Prostate gland (tissue), 2 donors: ENCODE measurements at regions not wholly inside any gene's neighbourhood (a gene's known extent, or its start where the extent isn't known, plus 50 kb on each side); places are given as distances from the start of the nearest gene placed in this dataset.

Experiments
- DNase-seq: peaks from one replicate; pipeline ENCODE4 v3.0.0-alpha.2; 2019; ENCODE audit warnings: low spot score
- H3K27ac ChIP-seq, 2 donors: fragments of 200-600 bp; sonication (generic); 2 replicates each; pipeline ENCODE4 v1.5.1; 2017 to 2019
- H3K27me3 ChIP-seq: fragments of 200-600 bp; sonication (generic); replicated peaks from 2 replicates; pipeline ENCODE4 v1.5.1; 2019; ENCODE audit not compliant: insufficient read depth
- H3K36me3 ChIP-seq, 2 donors: fragments of 200-600 bp; sonication (generic); 1 replicate in 1 of 2; 2 replicates in 1 of 2; pipeline versions ENCODE4 v1.5.1 to v1.8.1; 2017 to 2019
- H3K4me1 ChIP-seq: fragments of 200-600 bp; sonication (generic); replicated peaks from 2 replicates; pipeline ENCODE4 v1.5.1; 2019
- H3K4me3 ChIP-seq, 2 donors: fragments of 200-600 bp; sonication (generic); 2 replicates each; pipeline ENCODE4 v1.5.1; 2017 to 2019
- H3K9me3 ChIP-seq: fragments of 200-600 bp; sonication (generic); 2 replicates; pipeline ENCODE4 v1.5.1; 2017
- POLR2A ChIP-seq: fragments of 450-650 bp; IDR thresholded peaks from one replicate; pipeline ENCODE4 v1.6.1; 2016; ENCODE audit warnings: antibody characterized with exemption, mild to moderate bottlenecking
- POLR2AphosphoS5 ChIP-seq: sonication (generic); formaldehyde crosslinking; IDR thresholded peaks from one replicate; pipeline ENCODE4 v1.6.1; 2017; ENCODE audit warnings: antibody characterized with exemption
- WGBS: methylation state at CpG from one replicate; pipeline ENCODE4 v1.1.5; 2018; 5-methylcytosine and 5-hydroxymethylcytosine counted together
- intact Hi-C: fragments of 100-400 bp; cut with DNase I; formaldehyde crosslinking; loops from one replicate; pipeline ENCODE4 v1.14.2; 2022
- TF ChIP-seq, protein P1 (sequence below), 4 experiments: fragments of 200-600 bp in 2 of 4; fragments of 450-650 bp in 2 of 4; sonication (generic) in 2 of 4; IDR thresholded peaks; 1 replicate in 3 of 4; 2 replicates in 1 of 4; pipeline ENCODE4 v1.5.1; 2016 to 2019; ENCODE audit warnings: antibody characterized with exemption in 4 of 4, mild to moderate bottlenecking in 2 of 4, moderate library complexity in 2 of 4

DNA sequence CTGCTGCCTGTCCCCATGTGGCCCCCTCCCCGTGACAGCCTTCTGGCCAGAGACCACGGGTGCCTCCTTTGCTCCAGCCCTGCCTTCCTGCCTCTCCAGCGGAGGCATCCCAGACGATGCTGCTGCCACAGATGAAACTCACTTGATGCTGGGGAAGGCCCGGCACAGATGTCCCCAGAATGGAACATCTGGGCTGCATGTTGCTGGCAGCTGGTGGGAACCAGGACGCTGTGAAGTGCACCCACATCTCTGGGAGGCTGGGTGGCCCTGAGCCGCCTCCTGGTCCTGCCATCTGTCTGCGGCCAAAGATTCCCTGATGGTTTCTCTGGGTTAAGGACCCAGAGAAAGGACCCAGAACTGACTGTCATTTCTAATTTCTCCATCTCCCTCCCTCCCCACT lies 51.9 kb upstream of the PTPRS start:
- TF ChIP-seq POLR2A = no peak
- TF ChIP-seq, protein P1, sequence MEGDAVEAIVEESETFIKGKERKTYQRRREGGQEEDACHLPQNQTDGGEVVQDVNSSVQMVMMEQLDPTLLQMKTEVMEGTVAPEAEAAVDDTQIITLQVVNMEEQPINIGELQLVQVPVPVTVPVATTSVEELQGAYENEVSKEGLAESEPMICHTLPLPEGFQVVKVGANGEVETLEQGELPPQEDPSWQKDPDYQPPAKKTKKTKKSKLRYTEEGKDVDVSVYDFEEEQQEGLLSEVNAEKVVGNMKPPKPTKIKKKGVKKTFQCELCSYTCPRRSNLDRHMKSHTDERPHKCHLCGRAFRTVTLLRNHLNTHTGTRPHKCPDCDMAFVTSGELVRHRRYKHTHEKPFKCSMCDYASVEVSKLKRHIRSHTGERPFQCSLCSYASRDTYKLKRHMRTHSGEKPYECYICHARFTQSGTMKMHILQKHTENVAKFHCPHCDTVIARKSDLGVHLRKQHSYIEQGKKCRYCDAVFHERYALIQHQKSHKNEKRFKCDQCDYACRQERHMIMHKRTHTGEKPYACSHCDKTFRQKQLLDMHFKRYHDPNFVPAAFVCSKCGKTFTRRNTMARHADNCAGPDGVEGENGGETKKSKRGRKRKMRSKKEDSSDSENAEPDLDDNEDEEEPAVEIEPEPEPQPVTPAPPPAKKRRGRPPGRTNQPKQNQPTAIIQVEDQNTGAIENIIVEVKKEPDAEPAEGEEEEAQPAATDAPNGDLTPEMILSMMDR (IDR thresholded peaks at IDR 0.05) = no peak
- no peak for TF ChIP-seq POLR2AphosphoS5
- DNase-seq = no peak
- WGBS = 50% methylated on average over 8 of the region's 8 CpGs
- H3K27me3 ChIP-seq = peaks cover 24% of the 10 kb centered on the region
- intact Hi-C loops = no loop called here
- H3K4me1 ChIP-seq = no peaks in the 10 kb centered on the region
- no peak overlapping the region for H3K27ac ChIP-seq
- H3K36me3 ChIP-seq = no peaks in the 10 kb centered on the region
- H3K9me3 ChIP-seq = no peaks in the 10 kb centered on the region
- H3K4me3 ChIP-seq = no peak overlapping the region

DNA sequence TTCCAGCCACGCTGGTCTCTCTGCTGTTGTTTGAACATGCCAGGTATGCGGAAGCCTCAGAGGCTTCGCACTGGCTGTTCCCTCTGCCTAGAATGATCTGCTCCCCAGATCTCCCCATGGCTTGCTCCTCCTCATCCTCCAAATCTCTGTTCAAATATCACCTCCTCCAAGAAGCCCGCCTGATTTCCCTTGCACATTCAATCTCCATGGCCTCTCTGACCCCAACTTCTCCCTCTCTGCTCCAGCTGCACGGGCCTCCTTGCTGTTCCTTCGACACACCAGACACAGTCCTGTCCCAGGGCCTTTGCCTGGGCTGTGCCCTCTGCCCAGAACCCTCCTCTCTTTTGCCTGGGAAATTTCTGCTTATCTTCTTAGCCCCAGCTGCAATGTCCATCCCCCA lies 52.5 kb upstream of the PTPRS start:
- DNase-seq = no peak
- WGBS = 82% methylated on average over 6 of the region's 6 CpGs
- no peaks in the 10 kb centered on the region for H3K36me3 ChIP-seq
- H3K27me3 ChIP-seq = peaks cover 27% of the 10 kb centered on the region
- no peaks in the 10 kb centered on the region for H3K9me3 ChIP-seq
- intact Hi-C loops = no loop called here
- no peak overlapping the region for H3K4me3 ChIP-seq
- no peak for TF ChIP-seq POLR2AphosphoS5
- TF ChIP-seq POLR2A = no peak
- TF ChIP-seq, protein P1 (IDR thresholded peaks at IDR 0.05) = no peak
- no peak overlapping the region for H3K27ac ChIP-seq
- no peaks in the 10 kb centered on the region for H3K4me1 ChIP-seq

DNA sequence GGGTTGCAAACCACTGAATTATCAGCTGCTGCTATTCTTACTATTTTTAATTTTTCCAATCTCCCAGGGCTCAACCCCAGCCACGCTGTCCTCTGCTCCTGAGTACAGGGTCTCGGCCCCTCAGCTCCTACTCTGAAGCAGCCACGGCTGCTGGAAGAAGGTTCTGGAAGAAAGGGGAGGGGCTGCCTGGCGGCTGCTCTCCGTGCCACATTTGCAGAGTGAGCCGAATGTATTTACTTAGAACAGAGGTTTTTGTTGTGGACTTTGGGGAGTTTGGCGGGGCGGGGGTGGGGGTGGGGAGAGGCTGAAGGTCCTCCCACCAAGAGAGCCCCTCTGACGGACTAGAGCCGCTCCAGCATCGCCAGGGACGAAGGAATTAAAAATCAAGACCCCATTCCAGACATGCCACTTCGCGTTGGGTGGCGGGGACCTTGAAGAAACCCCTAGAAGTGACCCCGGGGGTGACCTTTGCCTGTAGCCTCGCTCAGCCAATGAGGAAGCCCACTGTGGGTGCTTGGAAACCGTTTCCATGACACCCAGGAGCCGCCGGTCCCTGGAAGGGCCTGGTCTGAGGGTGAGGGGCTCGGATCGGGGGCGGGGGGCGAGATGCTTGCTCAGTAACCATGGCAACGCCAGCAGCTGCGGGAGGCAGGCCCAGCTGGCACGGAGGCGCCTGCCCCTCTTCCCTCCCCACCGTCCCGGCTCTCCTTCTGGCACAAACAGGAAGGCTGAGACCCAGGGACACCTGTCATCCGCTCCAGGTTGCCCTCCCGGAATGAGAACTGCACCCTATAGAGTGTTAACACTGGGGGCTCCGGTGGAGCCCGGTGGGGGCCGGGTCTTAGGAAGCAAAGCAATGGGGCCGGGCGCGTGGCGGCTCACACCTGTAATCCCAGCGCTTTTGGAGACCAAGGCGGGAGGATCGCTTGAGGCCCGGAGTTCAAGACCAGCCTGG lies 54.2 kb upstream of the PTPRS start:
- Histone ChIP-seq H3K27ac (no peak overlapping the region), H3K27me3 (peaks cover 27% of the 10 kb centered on the region), H3K9me3 (no peaks in the 10 kb centered on the region), H3K36me3 (no peaks in the 10 kb centered on the region), H3K4me1 (no peaks in the 10 kb centered on the region), H3K4me3 (no peak overlapping the region)
- TF ChIP-seq, protein P1 (IDR thresholded peaks at IDR 0.05) = no peak
- TF ChIP-seq POLR2AphosphoS5 (no peak), POLR2A (no peak)
- WGBS = 10% methylated on average over 43 of the region's 43 CpGs
- intact Hi-C loops = no loop called here
- DNase-seq = no peak

DNA sequence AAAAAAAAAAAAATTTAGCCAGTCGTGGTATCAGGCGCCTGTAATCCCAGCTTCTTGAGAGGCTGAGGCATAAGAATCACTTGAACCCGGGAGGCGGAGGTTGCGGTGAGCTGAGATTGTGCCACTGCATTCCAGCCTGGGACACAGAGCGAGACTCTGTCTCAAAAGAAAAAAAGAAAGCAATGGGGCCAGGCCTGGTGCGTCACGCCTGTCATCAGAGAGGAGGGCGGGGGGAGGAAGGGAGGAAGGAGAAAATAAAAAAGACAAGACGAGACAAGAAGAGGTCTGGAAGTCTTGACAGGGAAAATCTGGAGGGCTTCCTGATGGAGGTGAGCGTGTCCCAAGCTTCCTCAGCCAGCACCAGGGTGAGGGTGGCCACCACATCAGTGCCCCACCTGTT lies 54.9 kb upstream of the PTPRS start:
- intact Hi-C loops = no loop called here
- DNase-seq = no peak
- H3K27me3 ChIP-seq = peaks cover 28% of the 10 kb centered on the region
- 21% methylated on average over 11 of the region's 11 CpGs for WGBS
- H3K27ac ChIP-seq = no peak overlapping the region
- H3K9me3 ChIP-seq = no peaks in the 10 kb centered on the region
- no peaks in the 10 kb centered on the region for H3K36me3 ChIP-seq
- no peak overlapping the region for H3K4me3 ChIP-seq
- TF ChIP-seq POLR2AphosphoS5 (no peak), POLR2A (no peak)
- TF ChIP-seq, protein P1 (IDR thresholded peaks at IDR 0.05) = no peak
- H3K4me1 ChIP-seq = no peaks in the 10 kb centered on the region
